IMR-90 (cell line): ENCODE measurements at regions not wholly inside any gene's neighbourhood (a gene's known extent, or its start where the extent isn't known, plus 50 kb on each side); places are given as distances from the start of the nearest gene placed in this dataset.

Source experiments
- BHLHE40 ChIP-seq: fragments of 150-350 bp; IDR thresholded peaks from 2 replicates; pipeline ENCODE4 v1.6.1; 2016; ENCODE audit warnings: mild to moderate bottlenecking, low read depth, low read length
- CEBPB ChIP-seq: IDR thresholded peaks from 2 replicates; pipeline ENCODE4 v1.6.1; 2012; ENCODE audit warnings: low read depth, low read length, improper control_type of control experiment
- CTCF ChIP-seq: conservative IDR thresholded peaks from 2 replicates; pipeline ENCODE4 v1.5.1; 2012; ENCODE audit warnings: mild to moderate bottlenecking, low read depth, low read length, improper control_type of control experiment
- ELK1 ChIP-seq: fragments of 150-350 bp; IDR thresholded peaks from 2 replicates; pipeline ENCODE4 v1.6.1; 2016; ENCODE audit warnings: low read depth, mild to moderate bottlenecking, low read length, moderate library complexity, borderline replicate concordance
- FOS ChIP-seq: fragments of 150-350 bp; IDR thresholded peaks from 2 replicates; pipeline ENCODE4 v1.6.1; 2016; ENCODE audit warnings: low read depth, low read length
- MAFK ChIP-seq: IDR thresholded peaks from 2 replicates; pipeline ENCODE4 v1.6.1; 2012; ENCODE audit warnings: low read depth, low read length, improper control_type of control experiment
- MXI1 ChIP-seq: IDR thresholded peaks from 2 replicates; pipeline ENCODE4 v1.6.1; 2012; ENCODE audit warnings: low read depth, mild to moderate bottlenecking, low read length, moderate library complexity, borderline replicate concordance
- POLR2A ChIP-seq: IDR thresholded peaks from 2 replicates; pipeline ENCODE4 v1.6.1; 2012; ENCODE audit warnings: mild to moderate bottlenecking, low read depth, low read length
- RCOR1 ChIP-seq: IDR thresholded peaks from 2 replicates; pipeline ENCODE4 v1.6.1; 2012; ENCODE audit warnings: mild to moderate bottlenecking, low read length, improper control_type of control experiment; ENCODE audit not compliant: insufficient replicate concordance
- RFX5 ChIP-seq: IDR thresholded peaks from 2 replicates; pipeline ENCODE4 v1.8.0; 2012; ENCODE audit warnings: low read depth, mild to moderate bottlenecking, low read length, moderate library complexity
- SMC3 ChIP-seq: fragments of 150-350 bp; IDR thresholded peaks from 2 replicates; pipeline ENCODE4 v1.6.1; 2016; ENCODE audit warnings: low read depth, mild to moderate bottlenecking, antibody characterized with exemption, low read length, moderate library complexity
- TF ChIP-seq, protein P1 (sequence below): fragments of 150-350 bp; IDR thresholded peaks from 2 replicates; pipeline ENCODE4 v1.6.1; 2017; ENCODE audit warnings: mild to moderate bottlenecking, antibody characterized with exemption, low read length, low read depth

GRCh38 chrX:20685652-20686051 lies 418.9 kb upstream of the RPS6KA3 start:
- no peak for TF ChIP-seq CTCF
- TF ChIP-seq, protein P1, sequence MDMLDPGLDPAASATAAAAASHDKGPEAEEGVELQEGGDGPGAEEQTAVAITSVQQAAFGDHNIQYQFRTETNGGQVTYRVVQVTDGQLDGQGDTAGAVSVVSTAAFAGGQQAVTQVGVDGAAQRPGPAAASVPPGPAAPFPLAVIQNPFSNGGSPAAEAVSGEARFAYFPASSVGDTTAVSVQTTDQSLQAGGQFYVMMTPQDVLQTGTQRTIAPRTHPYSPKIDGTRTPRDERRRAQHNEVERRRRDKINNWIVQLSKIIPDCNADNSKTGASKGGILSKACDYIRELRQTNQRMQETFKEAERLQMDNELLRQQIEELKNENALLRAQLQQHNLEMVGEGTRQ = no peak
- no peak for TF ChIP-seq CEBPB
- TF ChIP-seq POLR2A = no peak
- TF ChIP-seq MXI1 = no peak
- TF ChIP-seq RCOR1 = no peak
- no peak for TF ChIP-seq MAFK
- no peak for TF ChIP-seq RFX5
- no peak for TF ChIP-seq ELK1
- no peak for TF ChIP-seq SMC3
- TF ChIP-seq FOS = no peak
- no peak for TF ChIP-seq BHLHE40
